Breast epithelium (tissue), 4 donors: ENCODE measurements at regions not wholly inside any gene's neighbourhood (a gene's known extent, or its start where the extent isn't known, plus 50 kb on each side); places are given as distances from the start of the nearest gene placed in this dataset.

ENCODE experiments used
- DNase-seq, 2 donors: peaks; one replicate each; pipeline ENCODE4 v3.0.0-alpha.2; 2019; ENCODE audit warnings: low spot score in 2 of 2
- H3K27ac ChIP-seq, 2 donors: fragments of 200-600 bp; sonication (generic) in 1 of 2; one replicate each; pipeline ENCODE4 v1.5.1; 2016 to 2019; ENCODE audit warnings: mild to moderate bottlenecking in 1 of 2
- H3K27me3 ChIP-seq, 2 donors: fragments of 200-600 bp; sonication (generic) in 1 of 2; one replicate each; pipeline versions ENCODE4 v1.5.1 to v1.6.0; 2017 to 2019; ENCODE audit warnings: control low read depth in 1 of 2, mild to moderate bottlenecking in 1 of 2
- H3K36me3 ChIP-seq: fragments of 200-600 bp; one replicate; pipeline ENCODE4 v1.5.1; 2019
- H3K4me1 ChIP-seq, 2 donors: fragments of 200-600 bp; sonication (generic); one replicate each; pipeline ENCODE4 v1.5.1; 2016 to 2019; ENCODE audit warnings: control low read depth in 1 of 2
- H3K4me3 ChIP-seq, 3 donors: fragments of 200-600 bp; sonication (generic); 1 replicate in 2 of 3; 2 replicates in 1 of 3; pipeline ENCODE4 v1.5.1; 2016 to 2019; ENCODE audit warnings: mild to moderate bottlenecking in 3 of 3, moderate library complexity in 2 of 3
- H3K9me3 ChIP-seq, 2 donors: fragments of 200-600 bp; sonication (generic) in 1 of 2; one replicate each; pipeline ENCODE4 v1.5.1; 2016 to 2019; ENCODE audit warnings: control low read depth in 1 of 2
- POLR2A ChIP-seq: fragments of 450-650 bp; IDR thresholded peaks from one replicate; pipeline ENCODE4 v1.6.1; 2016; ENCODE audit warnings: antibody characterized with exemption, mild to moderate bottlenecking, moderate library complexity
- POLR2AphosphoS5 ChIP-seq, 3 donors: sonication (generic); formaldehyde crosslinking; IDR thresholded peaks; one replicate each; pipeline ENCODE4 v1.6.1; 2017; ENCODE audit warnings: antibody characterized with exemption in 3 of 3
- intact Hi-C: fragments of 100-400 bp; cut with DNase I; formaldehyde crosslinking; loops from one replicate; pipeline ENCODE4 v1.15.1; 2023; ENCODE audit warnings: low total_unique reads
- TF ChIP-seq, protein P1 (sequence below), 3 donors: fragments of 450-650 bp; IDR thresholded peaks; one replicate each; pipeline ENCODE4 v1.5.1; 2016 to 2017; ENCODE audit warnings: antibody characterized with exemption in 3 of 3, mild to moderate bottlenecking in 3 of 3, moderate library complexity in 3 of 3

DNA sequence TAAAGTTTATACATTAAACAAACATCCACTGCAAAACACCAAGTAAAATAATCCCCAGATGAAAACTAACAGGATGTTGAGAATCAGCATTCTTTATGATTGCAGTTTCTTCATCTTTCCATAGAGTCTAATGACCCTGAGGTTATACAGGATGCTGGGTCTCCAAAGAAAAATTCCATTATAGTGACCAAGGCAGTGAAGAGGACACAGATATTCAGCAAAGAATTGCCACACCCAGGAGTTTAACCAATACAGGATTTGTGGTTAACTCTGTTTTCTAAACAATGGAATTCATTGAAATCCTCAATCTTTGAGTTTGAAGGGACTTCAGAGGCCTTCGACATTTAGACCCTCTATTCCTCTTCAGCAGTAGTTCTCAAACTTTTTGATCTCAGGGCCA lies 76.2 kb upstream of the ESX1 start:
- Histone ChIP-seq H3K4me1 (no peaks in the 10 kb centered on the region), H3K36me3 (no peaks in the 10 kb centered on the region), H3K4me3 (no peak overlapping the region), H3K27ac (no peak overlapping the region), H3K27me3 (peaks cover 0 to 50% of the 10 kb centered on the region in 2 donors), H3K9me3 (no peaks in the 10 kb centered on the region)
- TF ChIP-seq POLR2A: no peak
- no peak for TF ChIP-seq POLR2AphosphoS5 (IDR thresholded peaks at IDR 0.05)
- TF ChIP-seq, protein P1, sequence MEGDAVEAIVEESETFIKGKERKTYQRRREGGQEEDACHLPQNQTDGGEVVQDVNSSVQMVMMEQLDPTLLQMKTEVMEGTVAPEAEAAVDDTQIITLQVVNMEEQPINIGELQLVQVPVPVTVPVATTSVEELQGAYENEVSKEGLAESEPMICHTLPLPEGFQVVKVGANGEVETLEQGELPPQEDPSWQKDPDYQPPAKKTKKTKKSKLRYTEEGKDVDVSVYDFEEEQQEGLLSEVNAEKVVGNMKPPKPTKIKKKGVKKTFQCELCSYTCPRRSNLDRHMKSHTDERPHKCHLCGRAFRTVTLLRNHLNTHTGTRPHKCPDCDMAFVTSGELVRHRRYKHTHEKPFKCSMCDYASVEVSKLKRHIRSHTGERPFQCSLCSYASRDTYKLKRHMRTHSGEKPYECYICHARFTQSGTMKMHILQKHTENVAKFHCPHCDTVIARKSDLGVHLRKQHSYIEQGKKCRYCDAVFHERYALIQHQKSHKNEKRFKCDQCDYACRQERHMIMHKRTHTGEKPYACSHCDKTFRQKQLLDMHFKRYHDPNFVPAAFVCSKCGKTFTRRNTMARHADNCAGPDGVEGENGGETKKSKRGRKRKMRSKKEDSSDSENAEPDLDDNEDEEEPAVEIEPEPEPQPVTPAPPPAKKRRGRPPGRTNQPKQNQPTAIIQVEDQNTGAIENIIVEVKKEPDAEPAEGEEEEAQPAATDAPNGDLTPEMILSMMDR (IDR thresholded peaks at IDR 0.05): no peak
- intact Hi-C loops: no loop called here
- DNase-seq: no peak

- Histone ChIP-seq H3K36me3 (no peaks in the 10 kb centered on the region), H3K9me3 (no peaks in the 10 kb centered on the region), H3K27me3 (peaks cover 0 to 47% of the 10 kb centered on the region in 2 donors), H3K4me3 (no peak overlapping the region), H3K4me1 (no peaks in the 10 kb centered on the region), H3K27ac (no peak overlapping the region)
- intact Hi-C loops: no loop called here
- TF ChIP-seq POLR2A: no peak
- no peak for TF ChIP-seq POLR2AphosphoS5 (IDR thresholded peaks at IDR 0.05)
- DNase-seq: no peak
These were observed 75.0 kb upstream of the ESX1 start for GRCh38 chrX:104329731-104330130.

GRCh38 chrX:104325213-104325585 lies 70.5 kb upstream of the ESX1 start:
- Histone ChIP-seq H3K4me1 (no peaks in the 10 kb centered on the region), H3K27me3 (peaks cover 0 to 50% of the 10 kb centered on the region in 2 donors), H3K9me3 (no peaks in the 10 kb centered on the region), H3K27ac (no peak overlapping the region), H3K36me3 (no peaks in the 10 kb centered on the region), H3K4me3 (no peak overlapping the region)
- intact Hi-C loops: no loop called here
- no peak for DNase-seq
- TF ChIP-seq, protein P1 (IDR thresholded peaks at IDR 0.05): no peak
- TF ChIP-seq POLR2A (no peak), POLR2AphosphoS5 (IDR thresholded peaks at IDR 0.05) (no peak)

DNA sequence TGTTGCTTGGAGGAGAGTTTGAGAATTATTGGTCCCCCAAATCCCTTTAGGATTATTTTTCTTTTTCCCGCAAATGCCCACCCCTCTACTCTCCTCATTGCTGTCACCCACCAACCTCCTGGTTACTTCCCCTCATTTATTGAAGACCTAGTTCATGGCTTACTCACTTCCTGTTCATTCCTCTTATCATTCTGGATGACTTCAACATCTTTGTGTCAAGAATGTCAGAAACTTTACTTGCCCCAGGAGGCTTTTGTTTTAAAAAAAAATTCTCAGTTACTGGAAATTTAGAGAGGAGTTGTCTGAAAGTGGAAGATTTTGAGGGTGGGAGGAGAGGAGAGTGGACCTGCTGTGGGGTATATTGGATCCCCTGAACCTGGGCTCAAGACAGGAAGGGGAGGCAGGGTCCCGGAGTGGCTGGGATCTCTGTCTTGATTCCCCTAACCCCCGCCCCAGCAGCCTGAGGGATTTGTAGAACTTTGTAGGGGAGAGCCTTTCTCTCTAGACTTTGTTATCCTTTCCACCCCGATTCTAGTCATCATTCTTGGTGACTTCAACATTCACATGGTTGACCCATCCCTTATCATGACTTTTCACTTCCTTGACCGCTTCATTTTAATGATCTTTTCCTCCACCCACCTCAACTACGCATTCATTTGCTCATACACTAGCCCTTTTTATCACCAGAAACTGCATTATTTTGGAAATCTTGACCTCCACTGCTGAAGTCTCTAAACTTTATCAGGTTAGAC lies 69.9 kb upstream of the ESX1 start:
- no peaks in the 10 kb centered on the region for H3K36me3 ChIP-seq
- no peaks in the 10 kb centered on the region for H3K9me3 ChIP-seq
- no peak overlapping the region for H3K4me3 ChIP-seq
- H3K4me1 ChIP-seq: no peaks in the 10 kb centered on the region
- H3K27ac ChIP-seq: no peak overlapping the region
- DNase-seq: no peak
- intact Hi-C loops: no loop called here
- TF ChIP-seq POLR2AphosphoS5 (IDR thresholded peaks at IDR 0.05) (no peak), POLR2A (no peak)
- TF ChIP-seq, protein P1 (IDR thresholded peaks at IDR 0.05): no peak
- peaks cover 0 to 49% of the 10 kb centered on the region in 2 donors for H3K27me3 ChIP-seq

- H3K27me3 ChIP-seq: peaks cover 0 to 51% of the 10 kb centered on the region in 2 donors
- DNase-seq: no peak
- no peak overlapping the region for H3K4me3 ChIP-seq
- no peak for TF ChIP-seq POLR2AphosphoS5 (IDR thresholded peaks at IDR 0.05)
- no peaks in the 10 kb centered on the region for H3K4me1 ChIP-seq
- H3K27ac ChIP-seq: no peak overlapping the region
- H3K36me3 ChIP-seq: no peaks in the 10 kb centered on the region
- intact Hi-C loops: no loop called here
- no peaks in the 10 kb centered on the region for H3K9me3 ChIP-seq
These were observed 64.6 kb upstream of the ESX1 start for GRCh38 chrX:104319346-104319745.

DNA sequence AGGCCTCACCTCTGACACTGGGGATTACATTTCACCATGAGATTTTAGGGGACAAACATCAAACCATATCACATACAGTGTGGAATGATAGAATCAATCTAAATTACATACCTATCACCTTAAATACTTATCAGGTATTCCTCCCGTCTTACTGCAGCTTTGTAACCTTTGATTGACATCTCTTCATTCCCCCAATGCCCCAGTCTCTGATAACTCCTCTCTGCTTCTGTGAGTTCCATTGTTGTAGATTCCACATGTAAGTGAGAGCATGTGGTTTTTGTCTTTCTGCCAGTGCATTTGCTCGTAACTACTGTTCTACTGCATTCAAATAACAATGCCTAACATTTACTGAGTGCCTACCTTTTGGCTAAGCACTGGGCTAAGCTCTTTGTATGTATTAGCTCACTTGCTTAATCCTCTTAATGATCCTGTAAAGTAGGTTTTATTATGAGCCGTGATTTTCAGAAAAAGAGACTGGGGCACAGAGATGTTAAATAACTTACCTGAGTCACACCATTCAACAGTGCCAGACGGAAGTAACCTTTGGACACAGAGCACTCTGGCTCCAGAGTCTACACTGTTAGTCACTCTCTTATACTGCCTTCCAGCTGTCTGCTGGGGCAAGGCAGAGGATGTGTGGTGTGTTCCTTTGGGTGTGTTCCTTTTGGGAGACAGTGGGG lies 63.7 kb upstream of the ESX1 start:
- intact Hi-C loops: no loop called here
- peaks cover 0 to 53% of the 10 kb centered on the region in 2 donors for H3K27me3 ChIP-seq
- no peak for DNase-seq
- no peaks in the 10 kb centered on the region for H3K9me3 ChIP-seq
- no peaks in the 10 kb centered on the region for H3K36me3 ChIP-seq
- H3K4me1 ChIP-seq: no peaks in the 10 kb centered on the region
- TF ChIP-seq, protein P1 (IDR thresholded peaks at IDR 0.05): no peak
- TF ChIP-seq POLR2AphosphoS5 (IDR thresholded peaks at IDR 0.05) (no peak), POLR2A (no peak)
- peak overlapping the region in 1 of 2 donors; percentile 4 for H3K27ac ChIP-seq
- H3K4me3 ChIP-seq: no peak overlapping the region
